Common myeloid progenitor, CD34-positive (primary cell): ENCODE measurements at regions not wholly inside any gene's neighbourhood (a gene's known extent, or its start where the extent isn't known, plus 50 kb on each side); places are given as distances from the start of the nearest gene placed in this dataset.

Source experiments
- CTCF ChIA-PET: fragments of 350-600 bp; sonication (Branson Sonifier 250); formaldehyde crosslinking; loops from one replicate; lab custom pipeline; 2021; ENCODE audit warnings: antibody characterized with exemption; lab: Charles Lee
- POLR2A ChIA-PET: fragments of 350-600 bp; sonication (Branson Sonifier 250); formaldehyde crosslinking; loops from one replicate; lab custom pipeline; 2021; ENCODE audit warnings: antibody characterized with exemption; lab: Charles Lee
- DNase-seq, 3 donors: peaks; one replicate each; pipeline versions ENCODE4 v3.0.0 to v3.0.0-alpha.2; 2013
- H3K27ac ChIP-seq, 2 experiments: 1 replicate in 1 of 2; 2 replicates in 1 of 2; pipeline ENCODE4 v1.7.0; 2013; ENCODE audit warnings: inconsistent platforms in 2 of 2, low read length in 2 of 2, mild to moderate bottlenecking in 2 of 2, low read depth in 1 of 2, moderate library complexity in 1 of 2; ENCODE audit not compliant: severe bottlenecking in 2 of 2, insufficient read depth in 1 of 2, poor library complexity in 1 of 2
- H3K27me3 ChIP-seq, 5 experiments: replicated peaks in 2 of 5; 1 replicate in 3 of 5; 2 replicates in 2 of 5; pipeline versions ENCODE4 v1.6.1 to v1.7.0; 2013; ENCODE audit warnings: low read length in 4 of 5, mild to moderate bottlenecking in 2 of 5, moderate library complexity in 2 of 5, inconsistent platforms in 1 of 5; ENCODE audit not compliant: insufficient read depth in 5 of 5, control insufficient read depth in 4 of 5
- H3K36me3 ChIP-seq, 4 experiments: 1 replicate in 2 of 4; 2 replicates in 2 of 4; pipeline versions ENCODE4 v1.6.1 to v1.7.0; 2013; ENCODE audit warnings: low read length in 3 of 4, control low read depth in 1 of 4, mild to moderate bottlenecking in 1 of 4; ENCODE audit not compliant: control insufficient read depth in 4 of 4, insufficient read depth in 4 of 4
- H3K4me1 ChIP-seq, 4 experiments: 1 replicate in 3 of 4; 2 replicates in 1 of 4; pipeline versions ENCODE4 v1.6.1 to v1.7.1; 2013; ENCODE audit warnings: low read length in 3 of 4, mild to moderate bottlenecking in 3 of 4, control low read depth in 1 of 4, inconsistent platforms in 1 of 4, moderate library complexity in 1 of 4; ENCODE audit not compliant: control insufficient read depth in 4 of 4, insufficient read depth in 4 of 4; ENCODE audit errors: control extremely low read depth in 1 of 4
- H3K4me3 ChIP-seq, 7 experiments: 1 replicate in 4 of 7; 2 replicates in 3 of 7; pipeline versions ENCODE4 v1.5.1 to v1.7.0; 2013; ENCODE audit warnings: mild to moderate bottlenecking in 7 of 7, low read length in 6 of 7, moderate library complexity in 6 of 7, inconsistent platforms in 2 of 7, low read depth in 2 of 7, control low read depth in 1 of 7; ENCODE audit not compliant: insufficient read depth in 4 of 7, control insufficient read depth in 1 of 7; ENCODE audit errors: extremely low read depth in 1 of 7
- H3K9me3 ChIP-seq, 5 experiments: 1 replicate in 4 of 5; 2 replicates in 1 of 5; pipeline versions ENCODE4 v1.6.1 to v1.7.1; 2013; ENCODE audit warnings: low read length in 4 of 5, mild to moderate bottlenecking in 2 of 5, inconsistent platforms in 1 of 5, low read depth in 1 of 5, moderate library complexity in 1 of 5; ENCODE audit not compliant: control insufficient read depth in 4 of 5, insufficient read depth in 2 of 5; ENCODE audit errors: control extremely low read depth in 1 of 5
- WGBS: methylation state at CpG from one replicate; pipeline ENCODE4 v1.1.5; 2013; ENCODE audit not compliant: insufficient coverage; 5-methylcytosine and 5-hydroxymethylcytosine counted together

DNA sequence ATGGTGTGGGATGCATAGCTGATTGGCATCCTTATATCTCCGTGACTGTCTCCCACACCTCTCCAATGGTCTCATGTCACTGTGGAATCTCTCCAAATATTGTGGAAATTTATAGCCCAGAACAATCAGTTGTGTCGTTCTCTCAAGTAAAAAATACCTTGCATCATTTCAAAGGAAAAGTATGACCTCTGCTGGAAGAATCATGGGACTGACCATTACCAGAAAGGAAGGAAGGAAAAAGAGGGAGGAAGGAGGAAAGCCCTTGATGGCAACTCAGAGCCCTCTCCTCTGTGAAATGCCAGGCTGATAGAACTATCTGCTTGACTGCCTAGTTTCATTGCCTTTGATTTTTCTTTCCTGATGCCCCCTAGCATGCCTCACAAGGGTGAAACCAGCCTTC, 76.3 kb downstream of the FOXI2 start:
- no peaks in the 10 kb centered on the region for H3K36me3 ChIP-seq
- peaks cover 0 to 2% (median 0%) of the 10 kb centered on the region in 5 experiments for H3K9me3 ChIP-seq
- H3K27ac ChIP-seq: no peak overlapping the region
- H3K4me1 ChIP-seq: no peaks in the 10 kb centered on the region
- no CpG with 5 or more reads among the region's 2 CpGs for WGBS
- POLR2A ChIA-PET: interaction anchor here (0.6 kb wide), 1 partner anchor 23 kb away, joined by 3 read pairs; no protein-coding TSS in a partner anchor
- peaks cover 0 to 2% (median 0%) of the 10 kb centered on the region in 5 experiments for H3K27me3 ChIP-seq
- peak; percentile 29 to 51 (median 38) for DNase-seq
- no peak overlapping the region for H3K4me3 ChIP-seq
- CTCF ChIA-PET: interaction anchor here (0.8 to 5.9 kb wide), 22 partner anchors 9 to 134 kb away, joined by 3 to 53 read pairs (median 4); no protein-coding TSS in a partner anchor

- no peak overlapping the region for H3K4me3 ChIP-seq
- ChIA-PET CTCF (interaction anchor here (1.6 to 5.9 kb wide), 4 partner anchors 39 to 100 kb away, joined by 3 to 53 read pairs (median 21); no protein-coding TSS in a partner anchor), POLR2A (no interaction called here)
- peak; percentile 21 to 40 (median 31) for DNase-seq
- H3K4me1 ChIP-seq: no peaks in the 10 kb centered on the region
- no peaks in the 10 kb centered on the region for H3K36me3 ChIP-seq
- WGBS: no CpG with 5 or more reads among the region's 5 CpGs
- peaks cover 0 to 2% (median 0%) of the 10 kb centered on the region in 5 experiments for H3K27me3 ChIP-seq
- no peak overlapping the region for H3K27ac ChIP-seq
- no peaks in the 10 kb centered on the region for H3K9me3 ChIP-seq
Observed at GRCh38 chr10:127815147-127815546, 77.6 kb downstream of the CLRN3 start.

DNA sequence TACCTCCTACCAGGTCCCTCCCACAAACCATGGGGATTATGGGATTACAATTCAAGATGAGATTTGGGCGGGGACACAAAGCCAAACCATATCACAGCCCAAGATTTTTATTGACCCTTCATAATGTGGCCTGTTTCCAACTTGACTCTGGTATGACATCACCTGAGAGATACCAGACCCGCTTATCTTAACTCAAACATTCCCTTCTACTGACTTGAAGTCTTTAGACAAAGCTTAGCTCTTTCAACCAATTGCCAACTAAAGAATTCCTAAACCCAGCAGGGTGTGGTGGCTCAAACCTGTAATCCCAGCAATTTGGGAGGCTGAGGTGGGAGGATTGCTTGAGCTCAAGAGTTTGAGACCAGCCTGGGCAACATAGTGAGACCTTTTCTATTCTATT, 67.9 kb downstream of the CLRN3 start:
- H3K27me3 ChIP-seq: peaks cover 0 to 2% (median 0%) of the 10 kb centered on the region in 5 experiments
- DNase-seq: no peak
- peaks cover 0 to 15% (median 12%) of the 10 kb centered on the region in 5 experiments for H3K9me3 ChIP-seq
- H3K4me3 ChIP-seq: no peak overlapping the region
- WGBS: no CpG with 5 or more reads among the region's 2 CpGs
- POLR2A ChIA-PET: no interaction called here
- no peaks in the 10 kb centered on the region for H3K4me1 ChIP-seq
- H3K27ac ChIP-seq: no peak overlapping the region
- CTCF ChIA-PET: interaction anchor here (0.9 kb wide), 1 partner anchor 29 kb away, joined by 3 read pairs; no protein-coding TSS in a partner anchor
- H3K36me3 ChIP-seq: no peaks in the 10 kb centered on the region

- DNase-seq: no peak
- H3K27me3 ChIP-seq: peaks cover 0 to 6% (median 0%) of the 10 kb centered on the region in 5 experiments
- no peak overlapping the region for H3K27ac ChIP-seq
- H3K9me3 ChIP-seq: peaks cover 0 to 15% (median 12%) of the 10 kb centered on the region in 5 experiments
- 96% methylated on average over 10 of the region's 10 CpGs for WGBS
- no peaks in the 10 kb centered on the region for H3K36me3 ChIP-seq
- no peak overlapping the region for H3K4me3 ChIP-seq
- no peaks in the 10 kb centered on the region for H3K4me1 ChIP-seq
- POLR2A ChIA-PET: no interaction called here
- CTCF ChIA-PET: interaction anchor here (1.0 kb wide), 1 partner anchor 14 kb away, joined by 3 read pairs; no protein-coding TSS in a partner anchor
Observed at GRCh38 chr10:127826154-127826725, 66.5 kb downstream of the CLRN3 start.

GRCh38 chr10:127827354-127828140, 65.2 kb downstream of the CLRN3 start:
- Histone ChIP-seq H3K27ac (no peak overlapping the region), H3K4me1 (no peaks in the 10 kb centered on the region), H3K36me3 (no peaks in the 10 kb centered on the region), H3K27me3 (peaks cover 0 to 6% (median 0%) of the 10 kb centered on the region in 5 experiments), H3K9me3 (peaks cover 0 to 12% (median 6%) of the 10 kb centered on the region in 5 experiments), H3K4me3 (no peak overlapping the region)
- CTCF ChIA-PET: interaction anchor here (0.7 to 1.1 kb wide), 4 partner anchors 9 to 112 kb away, joined by 3 read pairs; no protein-coding TSS in a partner anchor
- DNase-seq: no peak
- WGBS: 80% methylated on average over 5 of the region's 6 CpGs
- POLR2A ChIA-PET: no interaction called here
